ENCODE measurements at regions not wholly inside any gene's neighbourhood (a gene's known extent, or its start where the extent isn't known, plus 50 kb on each side); places are given as distances from the start of the nearest gene placed in this dataset.

- Histone ChIP-seq H3K9ac (ENCODE audit: insufficient read depth in 1 of 2, low read depth in 2 of 2, low read length in 2 of 2) (no peak overlapping the region), H3K9me1 (ENCODE audit: control insufficient read depth, insufficient read depth, low read length) (no peaks in the 10 kb centered on the region), H3K9me3 (replicated peaks; ENCODE audit: control insufficient read depth, insufficient read depth, low read depth, low read length) (no peaks in the 10 kb centered on the region; the same call in 1 of the 2 replicates), H3K4me3 (no peak overlapping the region), H4K20me1 (replicated peaks; ENCODE audit: control insufficient read depth, insufficient read depth, low read length) (no peaks in the 10 kb centered on the region), H3K36me3 (ENCODE audit: control insufficient read depth, insufficient read depth, low read length) (no peaks in the 10 kb centered on the region), H3K27me3 (ENCODE audit: control insufficient read depth in 2 of 2, insufficient read depth in 2 of 2, low read length in 2 of 2) (no peaks in the 10 kb centered on the region), H3K4me2 (ENCODE audit: insufficient read depth, low read length) (no peak overlapping the region), H3K4me1 (replicated peaks in 1 of 2; ENCODE audit: control insufficient read depth in 2 of 2, insufficient read depth in 2 of 2, low read length in 2 of 2) (no peaks in the 10 kb centered on the region), H3K27ac (ENCODE audit: extremely low read depth, low read depth, low read length) (no peak overlapping the region), H2AFZ (ENCODE audit: low read depth, low read length) (no peak overlapping the region), H3K79me2 (ENCODE audit: control insufficient read depth, insufficient read depth, low read length) (no peaks in the 10 kb centered on the region)
- intact Hi-C loops (cut with micrococcal nuclease) = no loop called here
- ATAC-seq = no peak
- FAIRE-seq = no peak
- TF ChIP-seq, protein P1, sequence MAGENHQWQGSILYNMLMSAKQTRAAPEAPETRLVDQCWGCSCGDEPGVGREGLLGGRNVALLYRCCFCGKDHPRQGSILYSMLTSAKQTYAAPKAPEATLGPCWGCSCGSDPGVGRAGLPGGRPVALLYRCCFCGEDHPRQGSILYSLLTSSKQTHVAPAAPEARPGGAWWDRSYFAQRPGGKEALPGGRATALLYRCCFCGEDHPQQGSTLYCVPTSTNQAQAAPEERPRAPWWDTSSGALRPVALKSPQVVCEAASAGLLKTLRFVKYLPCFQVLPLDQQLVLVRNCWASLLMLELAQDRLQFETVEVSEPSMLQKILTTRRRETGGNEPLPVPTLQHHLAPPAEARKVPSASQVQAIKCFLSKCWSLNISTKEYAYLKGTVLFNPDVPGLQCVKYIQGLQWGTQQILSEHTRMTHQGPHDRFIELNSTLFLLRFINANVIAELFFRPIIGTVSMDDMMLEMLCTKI (IDR thresholded peaks at IDR 0.05; ENCODE audit: partially characterized antibody) = no peak
- TF ChIP-seq, protein P2, sequence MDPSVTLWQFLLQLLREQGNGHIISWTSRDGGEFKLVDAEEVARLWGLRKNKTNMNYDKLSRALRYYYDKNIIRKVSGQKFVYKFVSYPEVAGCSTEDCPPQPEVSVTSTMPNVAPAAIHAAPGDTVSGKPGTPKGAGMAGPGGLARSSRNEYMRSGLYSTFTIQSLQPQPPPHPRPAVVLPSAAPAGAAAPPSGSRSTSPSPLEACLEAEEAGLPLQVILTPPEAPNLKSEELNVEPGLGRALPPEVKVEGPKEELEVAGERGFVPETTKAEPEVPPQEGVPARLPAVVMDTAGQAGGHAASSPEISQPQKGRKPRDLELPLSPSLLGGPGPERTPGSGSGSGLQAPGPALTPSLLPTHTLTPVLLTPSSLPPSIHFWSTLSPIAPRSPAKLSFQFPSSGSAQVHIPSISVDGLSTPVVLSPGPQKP (CRISPR knock-in tag; IDR thresholded peaks at IDR 0.05) = no peak
- TF ChIP-seq POLR3A (IDR thresholded peaks at IDR 0.05; ENCODE audit: borderline replicate concordance, extremely low read depth, insufficient read depth, insufficient read length) (no peak), SP2 (IDR thresholded peaks at IDR 0.05; ENCODE audit: extremely low read depth, low read depth, low read length, poor library complexity, severe bottlenecking) (no peak), ZNF184 (CRISPR knock-in tag; IDR thresholded peaks at IDR 0.05) (no peak), CCAR2 (IDR thresholded peaks at IDR 0.05; ENCODE audit: low read depth, low read length) (no peak), ZBTB8A (IDR thresholded peaks at IDR 0.05; ENCODE audit: partially characterized antibody) (no peak), HDAC1 (IDR thresholded peaks at IDR 0.05) (no peak), HDAC6 (IDR thresholded peaks at IDR 0.05; ENCODE audit: low read depth, low read length) (no peak), MTF1 (CRISPR knock-in tag; IDR thresholded peaks at IDR 0.05; ENCODE audit: borderline replicate concordance) (no peak)
- no TSS peak for BruUV-seq (replicated peaks)
- DNase-seq (ENCODE audit: extremely low read depth in 1 of 4, low spot score in 3 of 4) = no peak
- in situ Hi-C loops (cut with MboI) = no loop called here
- CTCF ChIA-PET (ENCODE audit: low intra/inter-chr PET ratio) = no interaction called here
- POLR2A ChIA-PET = no interaction called here
Measured at GRCh38 chr2:18861951-18862350, 272.6 kb upstream of the NT5C1B start.
